Right lobe of liver (tissue), 6 donors: ENCODE measurements at regions not wholly inside any gene's neighbourhood (a gene's known extent, or its start where the extent isn't known, plus 50 kb on each side); places are given as distances from the start of the nearest gene placed in this dataset.
"Not testable (repeated sequence)": the region's sequence is repeated elsewhere in the genome, so short reads cannot be mapped to it uniquely, and the experiment has no call there.

Source experiments
- ATAC-seq, 4 donors: fragments of 200-7000 bp; cut with Tn5 transposase; one replicate each; pipeline ENCODE4 v1.9.1; 2020; ENCODE audit warnings: mild to moderate bottlenecking in 4 of 4, moderate library complexity in 4 of 4
- DNase-seq, 3 donors: peaks; one replicate each; pipeline ENCODE4 v3.0.0-alpha.2; 2020
- H3K27ac ChIP-seq, 3 donors: fragments of 200-600 bp; one replicate each; pipeline ENCODE4 v1.8.0; 2022
- H3K27me3 ChIP-seq, 2 donors: fragments of 200-600 bp; one replicate each; pipeline ENCODE4 v1.8.0; 2022
- H3K36me3 ChIP-seq, 4 donors: fragments of 200-600 bp; sonication (generic) in 1 of 4; one replicate each; pipeline versions ENCODE4 v1.5.1 to v1.8.0; 2017 to 2022; ENCODE audit warnings: control low read depth in 1 of 4
- H3K4me1 ChIP-seq, 4 donors: fragments of 200-600 bp; sonication (generic) in 1 of 4; one replicate each; pipeline versions ENCODE4 v1.5.1 to v1.8.0; 2017 to 2022; ENCODE audit warnings: control low read depth in 1 of 4
- H3K4me3 ChIP-seq, 3 donors: fragments of 200-600 bp; one replicate each; pipeline ENCODE4 v1.8.0; 2022
- H3K9me3 ChIP-seq, 4 donors: fragments of 200-600 bp; sonication (generic) in 1 of 4; one replicate each; pipeline versions ENCODE4 v1.5.1 to v1.8.0; 2017 to 2022; ENCODE audit warnings: control low read depth in 1 of 4
- POLR2A ChIP-seq: fragments of 450-650 bp; IDR thresholded peaks from one replicate; pipeline ENCODE4 v1.6.1; 2017; ENCODE audit warnings: antibody characterized with exemption, mild to moderate bottlenecking
- WGBS: methylation state at CpG from one replicate; pipeline ENCODE4 v1.1.6; 2018; ENCODE audit warnings: low coverage, low lambda C conversion rate; ENCODE audit not compliant: insufficient coverage; ENCODE audit errors: missing lambda C conversion rate; 5-methylcytosine and 5-hydroxymethylcytosine counted together
- intact Hi-C, 2 donors: fragments of 100-400 bp; cut with DNase I; formaldehyde crosslinking; loops; one replicate each; pipeline versions ENCODE4 v1.11.2 to v1.14.1; 2022
- TF ChIP-seq, protein P1 (sequence below), 4 donors: fragments of 200-600 bp in 3 of 4; fragments of 450-650 bp in 1 of 4; IDR thresholded peaks; one replicate each; pipeline versions ENCODE4 v1.5.1 to v1.8.0; 2016 to 2022; ENCODE audit warnings: antibody characterized with exemption in 4 of 4, mild to moderate bottlenecking in 2 of 4
- donor health status: DM: no; HTN: yes; CAD: no.
- donor health status: DM: no; HTN: no; CAD: no.
- donor health status: DM: no; HTN: no; CAD: no.
- donor health status: DM: no; HTN: yes; CAD: no.
- donor health status: DM: no; HTN: yes; CAD: no.

DNA sequence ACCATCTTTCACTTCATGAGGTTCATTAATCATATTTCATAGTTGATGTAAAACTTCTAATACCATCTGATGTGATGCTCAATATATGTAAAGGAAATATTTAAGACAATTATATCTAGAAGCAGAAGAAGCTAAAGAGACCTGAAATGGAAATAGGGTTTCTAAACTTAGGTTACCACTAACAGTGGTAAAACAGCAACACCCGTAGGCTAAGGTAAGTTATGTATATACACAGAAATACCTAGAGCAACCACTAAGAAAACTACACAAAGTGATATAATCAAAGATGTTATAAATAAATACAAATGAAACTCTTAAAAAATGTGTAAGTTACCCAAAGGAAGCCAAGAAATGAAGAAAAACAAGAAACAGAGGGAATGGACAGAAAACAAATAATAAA lies 61.1 kb upstream of the TNFSF4 start:
- DNase-seq (no peak), ATAC-seq (no peak)
- no peak overlapping the region for H3K4me3 ChIP-seq
- no peaks in the 10 kb centered on the region for H3K9me3 ChIP-seq
- no peak overlapping the region for H3K27ac ChIP-seq
- H3K27me3 ChIP-seq = no peaks in the 10 kb centered on the region
- no peaks in the 10 kb centered on the region for H3K36me3 ChIP-seq
- WGBS = 83% methylated on average over 1 of the region's 1 CpG
- intact Hi-C loops = no loop called here
- TF ChIP-seq, protein P1, sequence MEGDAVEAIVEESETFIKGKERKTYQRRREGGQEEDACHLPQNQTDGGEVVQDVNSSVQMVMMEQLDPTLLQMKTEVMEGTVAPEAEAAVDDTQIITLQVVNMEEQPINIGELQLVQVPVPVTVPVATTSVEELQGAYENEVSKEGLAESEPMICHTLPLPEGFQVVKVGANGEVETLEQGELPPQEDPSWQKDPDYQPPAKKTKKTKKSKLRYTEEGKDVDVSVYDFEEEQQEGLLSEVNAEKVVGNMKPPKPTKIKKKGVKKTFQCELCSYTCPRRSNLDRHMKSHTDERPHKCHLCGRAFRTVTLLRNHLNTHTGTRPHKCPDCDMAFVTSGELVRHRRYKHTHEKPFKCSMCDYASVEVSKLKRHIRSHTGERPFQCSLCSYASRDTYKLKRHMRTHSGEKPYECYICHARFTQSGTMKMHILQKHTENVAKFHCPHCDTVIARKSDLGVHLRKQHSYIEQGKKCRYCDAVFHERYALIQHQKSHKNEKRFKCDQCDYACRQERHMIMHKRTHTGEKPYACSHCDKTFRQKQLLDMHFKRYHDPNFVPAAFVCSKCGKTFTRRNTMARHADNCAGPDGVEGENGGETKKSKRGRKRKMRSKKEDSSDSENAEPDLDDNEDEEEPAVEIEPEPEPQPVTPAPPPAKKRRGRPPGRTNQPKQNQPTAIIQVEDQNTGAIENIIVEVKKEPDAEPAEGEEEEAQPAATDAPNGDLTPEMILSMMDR (IDR thresholded peaks at IDR 0.05) = no peak
- no peak for TF ChIP-seq POLR2A
- H3K4me1 ChIP-seq = no peaks in the 10 kb centered on the region

DNA sequence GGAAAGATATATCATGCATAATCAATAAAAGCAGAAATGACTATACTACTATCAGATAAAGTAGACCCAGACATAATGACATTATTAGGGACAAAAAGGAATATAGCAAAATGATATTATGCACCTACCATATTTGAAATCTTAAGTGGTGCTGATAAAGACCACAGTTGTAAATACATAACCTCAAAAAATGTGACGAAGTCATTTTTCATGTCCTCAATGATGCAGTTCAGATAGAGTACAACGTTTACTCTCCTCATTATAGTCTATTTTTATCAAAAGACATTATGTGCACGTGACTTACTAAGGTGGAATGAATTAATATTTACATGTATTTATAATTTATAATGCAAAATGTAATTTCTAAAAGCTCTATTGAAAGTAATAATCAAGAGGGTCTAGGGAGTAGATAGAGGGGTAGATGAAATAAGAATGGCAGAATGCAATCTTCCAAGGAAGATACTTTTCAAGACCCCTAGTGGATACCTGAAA lies 61.7 kb upstream of the TNFSF4 start:
- no peak for DNase-seq
- Histone ChIP-seq H3K27ac (no peak overlapping the region), H3K4me1 (no peaks in the 10 kb centered on the region), H3K27me3 (no peaks in the 10 kb centered on the region), H3K9me3 (no peaks in the 10 kb centered on the region), H3K36me3 (no peaks in the 10 kb centered on the region), H3K4me3 (no peak overlapping the region)
- no peak for ATAC-seq
- TF ChIP-seq, protein P1 (IDR thresholded peaks at IDR 0.05) = no peak
- no peak for TF ChIP-seq POLR2A
- intact Hi-C loops = no loop called here
- WGBS = 84% methylated on average over 3 of the region's 3 CpGs

DNA sequence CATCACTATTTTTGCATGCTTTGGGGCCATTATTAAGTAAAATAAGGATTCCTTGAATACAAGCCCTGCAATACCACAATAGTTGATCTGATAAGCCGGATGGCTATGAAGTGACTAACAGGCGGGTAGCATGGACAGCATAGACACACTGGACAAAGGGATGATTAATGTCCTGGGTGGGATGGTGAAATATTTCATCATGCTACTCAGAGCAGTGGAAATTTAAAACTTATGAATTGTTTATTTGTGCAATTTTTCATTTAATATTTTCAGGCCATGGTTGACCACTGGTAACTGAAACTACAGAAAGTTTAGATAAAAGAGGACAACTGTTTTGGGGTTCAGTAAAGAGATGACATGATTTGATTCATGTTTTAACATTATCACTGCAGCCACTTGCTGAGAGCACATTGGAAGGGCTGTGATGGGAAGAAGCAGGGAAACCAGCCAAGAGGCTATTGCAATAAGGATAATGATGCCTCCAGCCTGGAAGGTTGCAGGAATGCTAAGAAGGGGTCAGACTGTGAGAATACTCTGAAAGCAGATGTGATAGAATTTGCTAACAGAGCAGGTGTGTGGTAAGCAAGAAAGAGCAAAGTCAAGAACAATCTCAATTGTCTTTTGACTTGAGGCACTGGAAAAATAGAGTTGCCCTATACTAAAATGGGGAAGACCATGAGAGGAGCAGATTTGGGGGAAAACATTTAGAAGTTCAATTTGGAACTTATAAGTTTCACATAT lies 62.5 kb upstream of the TNFSF4 start:
- ATAC-seq = no peak
- intact Hi-C loops = no loop called here
- Histone ChIP-seq H3K27me3 (no peaks in the 10 kb centered on the region), H3K9me3 (no peaks in the 10 kb centered on the region), H3K36me3 (no peaks in the 10 kb centered on the region), H3K4me3 (no peak overlapping the region), H3K27ac (no peak overlapping the region), H3K4me1 (no peaks in the 10 kb centered on the region)
- no peak for TF ChIP-seq POLR2A
- TF ChIP-seq, protein P1 (IDR thresholded peaks at IDR 0.05) = no peak
- 74% methylated on average over 2 of the region's 2 CpGs for WGBS
- no peak for DNase-seq

DNA sequence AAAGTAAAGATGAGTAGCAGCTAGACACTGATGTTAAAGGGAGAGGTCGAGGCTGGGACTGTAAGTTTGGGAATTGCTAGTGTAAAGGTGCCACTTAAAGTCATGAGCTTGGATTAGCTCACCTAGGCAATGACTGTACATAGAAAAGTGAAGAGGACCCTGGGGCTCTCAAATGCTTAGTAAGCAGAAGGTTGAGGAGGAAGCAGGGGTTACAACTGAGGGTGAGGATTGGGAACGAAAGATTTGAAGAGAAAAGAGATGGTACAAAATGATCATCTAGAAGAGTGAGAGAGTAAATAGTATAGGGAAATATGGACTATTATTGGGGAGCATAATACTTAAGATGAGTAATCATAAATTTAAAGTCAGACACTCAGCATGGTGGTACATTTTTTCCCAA lies 63.1 kb upstream of the TNFSF4 start:
- no peaks in the 10 kb centered on the region for H3K27me3 ChIP-seq
- no peak for DNase-seq
- no peak for TF ChIP-seq POLR2A
- TF ChIP-seq, protein P1 (IDR thresholded peaks at IDR 0.05) = no peak
- no peaks in the 10 kb centered on the region for H3K36me3 ChIP-seq
- intact Hi-C loops = no loop called here
- no peaks in the 10 kb centered on the region for H3K4me1 ChIP-seq
- 64% methylated on average over 2 of the region's 2 CpGs for WGBS
- ATAC-seq = no peak
- no peak overlapping the region for H3K27ac ChIP-seq
- H3K9me3 ChIP-seq = no peaks in the 10 kb centered on the region
- no peak overlapping the region for H3K4me3 ChIP-seq

DNA sequence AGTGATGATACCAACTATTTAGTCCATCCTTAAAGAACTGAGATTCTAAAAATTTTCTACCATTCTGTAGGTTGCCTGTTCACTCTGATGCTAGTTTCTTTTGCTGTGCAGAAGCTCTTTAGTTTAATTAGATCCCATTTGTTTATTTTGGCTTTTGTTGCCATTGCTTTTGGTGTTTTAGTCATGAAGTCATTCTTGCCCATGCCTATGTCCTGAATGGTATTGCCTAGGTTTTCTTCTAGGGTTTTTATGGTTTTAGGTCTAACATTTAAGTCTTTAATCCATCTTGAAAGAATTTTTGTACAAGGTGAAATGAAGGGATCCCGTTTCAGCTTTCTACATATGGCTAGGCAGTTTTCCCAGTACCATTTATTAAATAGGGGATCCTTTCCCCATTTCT lies 63.9 kb upstream of the TNFSF4 start:
- DNase-seq, H3K4me1 ChIP-seq, H3K36me3 ChIP-seq, intact Hi-C loops, H3K27me3 ChIP-seq, H3K4me3 ChIP-seq, H3K27ac ChIP-seq, ATAC-seq, H3K9me3 ChIP-seq: not testable (repeated sequence)
- 86% methylated on average over 1 of the region's 1 CpG for WGBS
